H1 (cell line): ENCODE measurements at regions not wholly inside any gene's neighbourhood (a gene's known extent, or its start where the extent isn't known, plus 50 kb on each side); places are given as distances from the start of the nearest gene placed in this dataset.

Experiments
- CTCF ChIA-PET: fragments of 300-600 bp; sonication (Branson Sonifier 250); formaldehyde crosslinking; loops from one replicate; lab custom pipeline; 2021; ENCODE audit not compliant: partially characterized antibody; lab: Charles Lee
- POLR2A ChIA-PET: fragments of 300-600 bp; sonication (Branson Sonifier 250); formaldehyde crosslinking; loops from one replicate; lab custom pipeline; 2021; ENCODE audit warnings: inconsistent platforms; ENCODE audit not compliant: partially characterized antibody; lab: Charles Lee
- DNase-seq, 2 experiments: peaks; one replicate each; pipeline versions ENCODE4 v3.0.0 to v3.0.0-alpha.2; 2010 to 2022; ENCODE audit warnings: low spot score in 2 of 2, low read depth in 1 of 2, mixed read lengths in 1 of 2
- FAIRE-seq: peaks from 2 replicates; lab custom pipeline; 2011; peaks lifted over from hg19 to GRCh38; lab: Jason Lieb, UNC
- H2AFZ ChIP-seq: 2 replicates; pipeline ENCODE4 v1.8.1; 2012; ENCODE audit warnings: low read length, inconsistent platforms
- H2AK5ac ChIP-seq: 2 replicates; pipeline ENCODE4 v1.6.1; 2013; ENCODE audit warnings: low read depth, low read length
- H2BK120ac ChIP-seq: replicated peaks from 2 replicates; pipeline ENCODE3; 2013; ENCODE audit warnings: low read depth, low read length, inconsistent platforms
- H2BK12ac ChIP-seq: 2 replicates; pipeline ENCODE4 v1.6.1; 2013; ENCODE audit warnings: low read depth, low read length
- H2BK15ac ChIP-seq: 2 replicates; pipeline ENCODE4 v1.6.1; 2013; ENCODE audit warnings: low read length
- H2BK20ac ChIP-seq: 2 replicates; pipeline ENCODE4 v1.6.1; 2013; ENCODE audit warnings: low read length
- H2BK5ac ChIP-seq: 2 replicates; pipeline ENCODE4 v1.6.1; 2013; ENCODE audit warnings: low read depth, low read length
- H3K14ac ChIP-seq: 2 replicates; pipeline ENCODE4 v1.6.1; 2013; ENCODE audit warnings: inconsistent platforms; ENCODE audit not compliant: insufficient read length
- H3K18ac ChIP-seq: 2 replicates; pipeline ENCODE4 v1.6.1; 2013; ENCODE audit warnings: low read length; ENCODE audit errors: extremely low read depth
- H3K23ac ChIP-seq: 2 replicates; pipeline ENCODE4 v1.6.1; 2013; ENCODE audit warnings: inconsistent platforms; ENCODE audit not compliant: insufficient read length
- H3K23me2 ChIP-seq: 2 replicates; pipeline ENCODE4 v1.6.1; 2013; ENCODE audit warnings: low read depth, low read length
- H3K27ac ChIP-seq: 2 replicates; pipeline ENCODE4 v1.6.1; 2011; ENCODE audit warnings: low read depth, low read length, inconsistent platforms
- H3K27me3 ChIP-seq, 4 experiments: replicated peaks in 1 of 4; 1 replicate in 1 of 4; 2 replicates in 3 of 4; pipeline versions ENCODE4 v1.6.1 to v1.8.1; 2011 to 2013; ENCODE audit warnings: low read length in 3 of 4, mild to moderate bottlenecking in 3 of 4, inconsistent platforms in 2 of 4, mixed read lengths in 2 of 4, moderate library complexity in 1 of 4; ENCODE audit not compliant: control insufficient read depth in 3 of 4, insufficient read depth in 3 of 4; ENCODE audit errors: extremely low read depth in 1 of 4
- H3K36me3 ChIP-seq, 4 experiments: 2 replicates each; pipeline versions ENCODE4 v1.6.1 to v1.8.1; 2011 to 2013; ENCODE audit warnings: mild to moderate bottlenecking in 4 of 4, low read length in 3 of 4, moderate library complexity in 2 of 4, control low read depth in 1 of 4, inconsistent platforms in 1 of 4; ENCODE audit not compliant: insufficient read depth in 4 of 4, control insufficient read depth in 2 of 4
- H3K4ac ChIP-seq: replicated peaks from 2 replicates; pipeline ENCODE3; 2013; ENCODE audit warnings: low read length, low read depth, mixed read lengths, inconsistent platforms; ENCODE audit not compliant: insufficient read length
- H3K4me1 ChIP-seq, 4 experiments: replicated peaks in 1 of 4; 1 replicate in 1 of 4; 2 replicates in 3 of 4; pipeline versions ENCODE4 v1.6.1 to v1.8.1; 2011 to 2013; ENCODE audit warnings: low read length in 3 of 4, inconsistent platforms in 2 of 4, mixed read lengths in 1 of 4; ENCODE audit not compliant: insufficient read depth in 4 of 4, control insufficient read depth in 3 of 4
- H3K4me2 ChIP-seq, 2 experiments: 2 replicates each; pipeline versions ENCODE4 v1.6.1 to v1.8.1; 2011 to 2013; ENCODE audit warnings: low read depth in 2 of 2, low read length in 2 of 2, control low read depth in 1 of 2, inconsistent platforms in 1 of 2, mild to moderate bottlenecking in 1 of 2; ENCODE audit not compliant: insufficient read depth in 1 of 2
- H3K4me3 ChIP-seq, 4 experiments: fragments of 200-600, 300-600 bp in 1 of 4; sonication (generic), shearing (Covaris generic), sonication (Bioruptor Twin) in 1 of 4; 2 replicates each; pipeline versions ENCODE4 v1.5.1 to v1.8.1; 2011 to 2016; ENCODE audit warnings: low read length in 4 of 4, low read depth in 3 of 4, control low read depth in 2 of 4, inconsistent platforms in 2 of 4, mild to moderate bottlenecking in 2 of 4, mixed read lengths in 1 of 4, moderate library complexity in 1 of 4; ENCODE audit not compliant: insufficient read depth in 2 of 4; ENCODE audit errors: extremely low read depth in 1 of 4
- H3K56ac ChIP-seq: replicated peaks from 2 replicates; pipeline ENCODE3; 2013; ENCODE audit warnings: low read depth, mild to moderate bottlenecking, mixed read lengths, low read length, inconsistent platforms; ENCODE audit not compliant: insufficient read length
- H3K79me1 ChIP-seq: 2 replicates; pipeline ENCODE4 v1.6.1; 2013; ENCODE audit warnings: low read depth, low read length, control low read depth
- H3K79me2 ChIP-seq, 2 experiments: 2 replicates each; pipeline versions ENCODE4 v1.6.1 to v1.8.1; 2012 to 2013; ENCODE audit warnings: low read length in 2 of 2, mild to moderate bottlenecking in 2 of 2, inconsistent platforms in 1 of 2; ENCODE audit not compliant: insufficient read depth in 2 of 2, control insufficient read depth in 1 of 2
- H3K9ac ChIP-seq, 4 experiments: replicated peaks in 1 of 4; 1 replicate in 1 of 4; 2 replicates in 3 of 4; pipeline versions ENCODE4 v1.6.1 to v1.8.1; 2011 to 2013; ENCODE audit warnings: low read depth in 3 of 4, low read length in 3 of 4, control low read depth in 2 of 4, mild to moderate bottlenecking in 2 of 4, moderate library complexity in 2 of 4, inconsistent platforms in 1 of 4; ENCODE audit errors: extremely low read depth in 1 of 4
- H3K9me3 ChIP-seq, 2 experiments: 2 replicates each; pipeline versions ENCODE4 v1.6.1 to v1.8.1; 2012 to 2013; ENCODE audit warnings: mild to moderate bottlenecking in 2 of 2, moderate library complexity in 2 of 2, control low read depth in 1 of 2, inconsistent platforms in 1 of 2, low read depth in 1 of 2, low read length in 1 of 2, mixed read lengths in 1 of 2; ENCODE audit not compliant: insufficient read depth in 2 of 2
- H4K20me1 ChIP-seq, 2 experiments: replicated peaks in 1 of 2; 2 replicates each; pipeline versions ENCODE3 to v1.8.1; 2011 to 2013; ENCODE audit warnings: inconsistent platforms in 2 of 2, low read length in 2 of 2, mild to moderate bottlenecking in 1 of 2; ENCODE audit not compliant: insufficient read depth in 2 of 2, control insufficient read depth in 1 of 2
- H4K5ac ChIP-seq: 2 replicates; pipeline ENCODE4 v1.6.1; 2013; ENCODE audit warnings: low read length, low read depth, mixed read lengths, inconsistent platforms; ENCODE audit not compliant: insufficient read length
- H4K8ac ChIP-seq: 2 replicates; pipeline ENCODE4 v1.8.0; 2013; ENCODE audit warnings: mild to moderate bottlenecking, moderate library complexity, low read length, inconsistent platforms; ENCODE audit not compliant: insufficient read depth; ENCODE audit errors: extremely low read depth
- H4K91ac ChIP-seq: replicated peaks from 2 replicates; pipeline ENCODE3; 2013; ENCODE audit warnings: low read length, mixed read lengths, inconsistent platforms; ENCODE audit not compliant: insufficient read length
- ASH2L ChIP-seq: fragments of 200-600, 300-600 bp; sonication (generic); IDR thresholded peaks from one replicate; pipeline ENCODE4 v1.7.1; 2017; ENCODE audit warnings: low read length
- FOSL1 ChIP-seq: IDR thresholded peaks from 2 replicates; pipeline ENCODE4 v1.6.1; 2011; ENCODE audit warnings: mild to moderate bottlenecking, low read depth, low read length, moderate library complexity; ENCODE audit not compliant: insufficient read depth
- GABPA ChIP-seq: IDR thresholded peaks from 2 replicates; pipeline ENCODE4 v1.6.1; 2011; ENCODE audit warnings: mild to moderate bottlenecking, low read length, moderate library complexity, borderline replicate concordance; ENCODE audit not compliant: insufficient read depth
- HDAC2 ChIP-seq, 2 experiments: fragments of 300-600 bp in 1 of 2; sonication (generic) in 1 of 2; IDR thresholded peaks; 2 replicates each; pipeline ENCODE4 v1.6.1; 2011 to 2012; ENCODE audit warnings: low read depth in 2 of 2, low read length in 2 of 2, mild to moderate bottlenecking in 2 of 2, moderate library complexity in 2 of 2, borderline replicate concordance in 1 of 2, inconsistent platforms in 1 of 2
- KDM4A ChIP-seq: IDR thresholded peaks from one replicate; pipeline ENCODE4 v1.7.1; 2012; ENCODE audit warnings: low read depth, mild to moderate bottlenecking, moderate library complexity, low read length, inconsistent platforms; ENCODE audit not compliant: severe bottlenecking
- KDM5A ChIP-seq: fragments of 200-600 bp; IDR thresholded peaks from 2 replicates; pipeline ENCODE4 v1.7.1; 2012; ENCODE audit warnings: mild to moderate bottlenecking, low read length, inconsistent platforms, mixed read lengths
- RBBP5 ChIP-seq: IDR thresholded peaks from 2 replicates; pipeline ENCODE4 v1.7.1; 2012; ENCODE audit warnings: low read depth, mild to moderate bottlenecking, inconsistent platforms, low read length, moderate library complexity, borderline replicate concordance
- SAP30 ChIP-seq: fragments of 300-600 bp; sonication (generic); IDR thresholded peaks from 2 replicates; pipeline ENCODE4 v1.7.1; 2012; ENCODE audit warnings: low read length, moderate library complexity, mild to moderate bottlenecking, inconsistent platforms; ENCODE audit not compliant: insufficient read depth, insufficient replicate concordance
- WGBS, 2 experiments: shearing (Covaris generic) in 1 of 2; methylation state at CpG; one replicate each; pipeline versions ENCODE4 v1.1.6 to v1.1.7; 2013 to 2015; ENCODE audit warnings: low lambda C conversion rate in 2 of 2, mixed read lengths in 2 of 2, inconsistent platforms in 1 of 2, low coverage in 1 of 2, missing lambda C conversion rate in 1 of 2; ENCODE audit not compliant: insufficient replicate concordance in 2 of 2, insufficient coverage in 1 of 2, insufficient read length in 1 of 2; ENCODE audit errors: extremely low coverage in 1 of 2, missing lambda C conversion rate in 1 of 2; 5-methylcytosine and 5-hydroxymethylcytosine counted together

GRCh38 chr9:11892401-11892800 is 800.8 kb upstream of the TYRP1 start:
- no peaks in the 10 kb centered on the region for H3K27me3 ChIP-seq
- H3K27ac ChIP-seq: no peak overlapping the region
- H3K4me2 ChIP-seq: no peak overlapping the region
- H4K8ac ChIP-seq: no peak overlapping the region
- no peak for DNase-seq
- FAIRE-seq: no peak
- H2BK15ac ChIP-seq: no peak overlapping the region
- CTCF ChIA-PET: no interaction called here
- no peak overlapping the region for H3K9ac ChIP-seq
- H3K4me3 ChIP-seq: no peak overlapping the region
- no peaks in the 10 kb centered on the region for H3K79me1 ChIP-seq
- H3K23me2 ChIP-seq: no peaks in the 10 kb centered on the region
- no peak overlapping the region for H2BK5ac ChIP-seq
- no peak overlapping the region for H2BK120ac ChIP-seq
- no peaks in the 10 kb centered on the region for H3K4me1 ChIP-seq
- H3K4ac ChIP-seq: no peak overlapping the region
- H3K23ac ChIP-seq: no peak overlapping the region
- 93% methylated on average over 1 of the region's 1 CpG; no CpG with 5 or more reads in 1 of the 2 experiments for WGBS, 2 experiments
- H3K14ac ChIP-seq: no peak overlapping the region
- H4K20me1 ChIP-seq: no peaks in the 10 kb centered on the region
- H3K18ac ChIP-seq: no peak overlapping the region
- H2AK5ac ChIP-seq: no peak overlapping the region
- POLR2A ChIA-PET: no interaction called here
- no peak overlapping the region for H2BK12ac ChIP-seq
- no peaks in the 10 kb centered on the region for H3K9me3 ChIP-seq
- no peak overlapping the region for H4K5ac ChIP-seq
- no peaks in the 10 kb centered on the region for H3K79me2 ChIP-seq
- H2AFZ ChIP-seq: no peak overlapping the region
- no peak overlapping the region for H4K91ac ChIP-seq
- H3K56ac ChIP-seq: no peak overlapping the region
- TF ChIP-seq GABPA: no peak
- TF ChIP-seq SAP30: no peak
- TF ChIP-seq FOSL1: no peak
- no peak for TF ChIP-seq ASH2L
- no peak for TF ChIP-seq KDM5A
- TF ChIP-seq KDM4A: no peak
- no peak for TF ChIP-seq HDAC2 (IDR thresholded peaks at IDR 0.05; ENCODE audit: borderline replicate concordance in 1 of 2, low read depth in 2 of 2, low read length in 2 of 2)
- no peak for TF ChIP-seq RBBP5
- no peak overlapping the region for H2BK20ac ChIP-seq
- no peaks in the 10 kb centered on the region for H3K36me3 ChIP-seq
